Neural progenitor cell (in vitro differentiated cells): ENCODE measurements at regions not wholly inside any gene's neighbourhood (a gene's known extent, or its start where the extent isn't known, plus 50 kb on each side); places are given as distances from the start of the nearest gene placed in this dataset.
A peak's percentile ranks its signal among the peaks of the same experiment; 100 is the strongest.

Experiments
- DNase-seq: peaks from one replicate; pipeline ENCODE4 v3.0.0-alpha.2; 2016; ENCODE audit warnings: low spot score
- H2AFZ ChIP-seq: fragments of 200-600 bp; sonication (generic); replicated peaks from 2 replicates; pipeline ENCODE4 v1.6.1; 2016; ENCODE audit warnings: antibody characterized with exemption
- H3F3A ChIP-seq: fragments of 200-600 bp; sonication (generic); 2 replicates; pipeline ENCODE4 v1.6.1; 2016; ENCODE audit warnings: antibody characterized with exemption, low read depth
- H3K27ac ChIP-seq: fragments of 200-600 bp; sonication (generic); 2 replicates; pipeline ENCODE4 v1.5.1; 2016; ENCODE audit warnings: mild to moderate bottlenecking
- H3K27me3 ChIP-seq: fragments of 200-600 bp; sonication (generic); 2 replicates; pipeline ENCODE4 v1.6.1; 2016; ENCODE audit warnings: mild to moderate bottlenecking, moderate library complexity
- H3K36me3 ChIP-seq: fragments of 200-600 bp; sonication (generic); 2 replicates; pipeline ENCODE4 v1.5.1; 2016
- H3K4me1 ChIP-seq: fragments of 200-600 bp; sonication (generic); 2 replicates; pipeline ENCODE4 v1.6.1; 2016; ENCODE audit warnings: mixed run types
- H3K4me2 ChIP-seq: fragments of 200-600 bp; sonication (generic); 2 replicates; pipeline ENCODE4 v1.6.1; 2016
- H3K4me3 ChIP-seq: fragments of 200-600 bp; sonication (generic); 2 replicates; pipeline ENCODE4 v1.5.1; 2016
- H3K79me2 ChIP-seq: fragments of 200-600 bp; sonication (generic); 2 replicates; pipeline ENCODE4 v1.6.1; 2016; ENCODE audit warnings: low read depth
- H3K9ac ChIP-seq: fragments of 200-600 bp; sonication (generic); 2 replicates; pipeline ENCODE4 v1.6.1; 2016
- H3K9me3 ChIP-seq: fragments of 200-600 bp; sonication (generic); 2 replicates; pipeline ENCODE4 v1.5.1; 2016; ENCODE audit warnings: low read depth
- H4K20me1 ChIP-seq: fragments of 200-600 bp; sonication (generic); 2 replicates; pipeline ENCODE4 v1.6.1; 2016; ENCODE audit warnings: low read depth
- H3K27ac Mint-ChIP-seq: 3 replicates; pipeline ENCODE4 v1.8.0; 2021; ENCODE audit warnings: mixed read lengths
- H3K27me3 Mint-ChIP-seq: 2 replicates; pipeline ENCODE4 v1.8.0; 2022; ENCODE audit warnings: low read depth, mild to moderate bottlenecking, inconsistent platforms, moderate library complexity, mixed read lengths; ENCODE audit not compliant: insufficient read depth
- H3K36me3 Mint-ChIP-seq: 3 replicates; pipeline ENCODE4 v1.8.0; 2021; ENCODE audit warnings: mixed read lengths
- H3K4me1 Mint-ChIP-seq: 3 replicates; pipeline ENCODE4 v1.8.0; 2021; ENCODE audit warnings: mixed read lengths
- H3K4me3 Mint-ChIP-seq: 3 replicates; pipeline ENCODE4 v1.8.0; 2021; ENCODE audit warnings: mild to moderate bottlenecking, moderate library complexity, mixed read lengths
- H3K9me3 Mint-ChIP-seq: 3 replicates; pipeline ENCODE4 v1.8.0; 2020; ENCODE audit warnings: mixed read lengths
- CTCF ChIP-seq: fragments of 200-600 bp; sonication (generic); IDR thresholded peaks from 2 replicates; pipeline ENCODE4 v1.5.1; 2017; ENCODE audit warnings: antibody characterized with exemption, mild to moderate bottlenecking
- EZH2 ChIP-seq: fragments of 200-600 bp; sonication (generic); IDR thresholded peaks from 2 replicates; pipeline ENCODE4 v1.6.1; 2017; ENCODE audit warnings: antibody characterized with exemption, mild to moderate bottlenecking, moderate library complexity
- EZH2phosphoT487 ChIP-seq: fragments of 200-600 bp; sonication (generic); IDR thresholded peaks from 2 replicates; pipeline ENCODE4 v1.6.1; 2017; ENCODE audit warnings: antibody characterized with exemption

DNA sequence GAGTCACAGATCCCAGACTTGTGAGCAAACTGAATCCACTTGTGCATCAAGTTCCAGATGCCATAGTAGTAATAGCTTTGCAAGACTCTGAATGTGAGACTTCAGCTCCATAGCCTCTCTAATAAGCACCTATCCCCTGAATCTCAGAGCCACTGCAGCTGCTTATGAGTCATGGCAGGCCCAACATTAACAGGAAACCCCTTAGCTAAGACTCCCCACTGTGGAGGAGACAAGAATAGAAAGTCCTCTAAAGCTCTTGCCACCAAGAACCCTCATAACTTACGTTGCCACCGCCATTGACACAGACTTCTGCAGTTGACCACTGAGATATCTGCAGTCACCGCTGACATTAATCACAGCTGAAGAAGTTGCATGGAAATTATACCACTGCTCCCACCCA lies 62.9 kb upstream of the PDE3A start:
- Histone ChIP-seq H3K27me3 (no peaks in the 10 kb centered on the region), H3F3A (no peaks in the 10 kb centered on the region), H4K20me1 (no peaks in the 10 kb centered on the region), H3K27ac (no peak overlapping the region), H3K4me3 (no peak overlapping the region), H3K4me2 (no peak overlapping the region), H2AFZ (no peak overlapping the region), H3K79me2 (no peaks in the 10 kb centered on the region), H3K9me3 (peaks cover 5% of the 10 kb centered on the region), H3K36me3 (no peaks in the 10 kb centered on the region), H3K9ac (no peak overlapping the region), H3K4me1 (peaks cover 4% of the 10 kb centered on the region)
- Mint-ChIP-seq H3K27ac (peak overlapping the region; percentile 61), H3K4me1 (peaks cover 3% of the 10 kb centered on the region), H3K9me3 (peaks cover 16% of the 10 kb centered on the region), H3K4me3 (no peak overlapping the region), H3K36me3 (no peaks in the 10 kb centered on the region), H3K27me3 (no peaks in the 10 kb centered on the region)
- TF ChIP-seq CTCF (no peak), EZH2phosphoT487 (no peak), EZH2 (no peak)
- no peak for DNase-seq

DNA sequence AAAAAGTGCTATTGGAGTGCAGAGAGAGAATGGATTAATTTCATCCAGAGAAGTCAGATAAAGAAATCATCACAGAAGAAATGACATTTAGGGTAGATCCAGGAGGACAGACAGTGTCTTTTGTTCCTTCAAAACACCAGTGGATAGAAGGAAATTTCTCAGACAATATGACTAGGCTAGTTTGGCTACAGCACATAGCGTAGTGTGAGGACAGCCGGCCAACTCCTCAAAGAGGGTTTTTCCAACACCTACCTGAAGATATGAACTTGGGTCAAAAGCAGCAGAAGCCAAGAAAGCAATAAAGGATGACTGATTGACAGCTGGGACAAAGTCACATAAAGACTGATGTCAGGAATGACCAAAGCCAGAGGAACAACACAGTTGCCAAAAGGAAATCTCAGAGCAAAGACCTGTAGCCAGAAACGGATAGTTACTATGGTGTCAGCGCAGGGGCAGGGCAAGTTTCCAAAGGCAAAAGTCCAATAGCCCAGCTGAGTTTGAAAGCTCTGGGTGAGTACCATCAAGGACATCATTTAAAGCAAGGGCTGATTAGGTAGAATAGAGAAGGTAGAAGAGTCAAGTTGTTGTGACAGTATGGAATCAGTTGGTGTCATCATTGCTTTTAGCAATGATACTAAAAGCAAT lies 58.7 kb upstream of the PDE3A start:
- H3K27me3 Mint-ChIP-seq, result no peaks in the 10 kb centered on the region
- Histone ChIP-seq H3F3A (no peaks in the 10 kb centered on the region), H3K27ac (peak overlapping the region; percentile 22), H3K4me3 (no peak overlapping the region), H4K20me1 (no peaks in the 10 kb centered on the region), H3K27me3 (no peaks in the 10 kb centered on the region), H3K4me1 (peaks cover 4% of the 10 kb centered on the region), H3K4me2 (no peak overlapping the region), H3K9ac (no peak overlapping the region), H2AFZ (no peak overlapping the region), H3K9me3 (peaks cover 5% of the 10 kb centered on the region), H3K79me2 (no peaks in the 10 kb centered on the region), H3K36me3 (no peaks in the 10 kb centered on the region)
- no peak for DNase-seq
- peaks cover 3% of the 10 kb centered on the region for H3K4me1 Mint-ChIP-seq
- H3K36me3 Mint-ChIP-seq, result no peaks in the 10 kb centered on the region
- H3K4me3 Mint-ChIP-seq, result no peak overlapping the region
- H3K27ac Mint-ChIP-seq, result no peak overlapping the region
- no peak for TF ChIP-seq EZH2phosphoT487
- TF ChIP-seq CTCF, result no peak
- no peak for TF ChIP-seq EZH2
- peaks cover 15% of the 10 kb centered on the region for H3K9me3 Mint-ChIP-seq

DNA sequence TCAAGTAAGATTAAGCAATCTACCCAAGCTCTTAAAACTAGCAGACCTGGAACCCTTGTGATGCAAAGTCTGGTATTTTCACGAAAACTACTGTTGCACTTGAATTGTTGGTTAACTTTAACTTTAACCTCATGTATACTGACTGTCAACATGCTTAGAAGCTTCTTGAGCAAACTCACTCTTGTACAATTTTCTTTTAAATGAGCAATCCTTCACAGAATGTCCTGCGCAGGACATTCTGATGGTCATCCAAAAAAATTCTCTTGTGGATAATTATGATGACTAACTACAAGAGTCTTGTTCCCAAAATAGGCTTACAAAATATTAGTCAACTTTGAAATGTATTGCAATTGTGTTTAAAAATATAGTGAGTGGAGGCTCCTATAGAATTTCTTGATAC lies 54.0 kb upstream of the PDE3A start:
- Histone ChIP-seq H2AFZ (no peak overlapping the region), H3K4me2 (no peak overlapping the region), H3K27me3 (no peaks in the 10 kb centered on the region), H3K27ac (no peak overlapping the region), H3F3A (no peaks in the 10 kb centered on the region), H3K4me1 (peaks cover under 1% of the 10 kb centered on the region), H3K36me3 (no peaks in the 10 kb centered on the region), H3K9ac (no peak overlapping the region), H3K4me3 (no peak overlapping the region), H4K20me1 (no peaks in the 10 kb centered on the region), H3K9me3 (no peaks in the 10 kb centered on the region), H3K79me2 (no peaks in the 10 kb centered on the region)
- Mint-ChIP-seq H3K27ac (no peak overlapping the region), H3K4me3 (no peak overlapping the region), H3K4me1 (peaks cover 4% of the 10 kb centered on the region), H3K27me3 (peaks cover 2% of the 10 kb centered on the region), H3K36me3 (no peaks in the 10 kb centered on the region), H3K9me3 (no peaks in the 10 kb centered on the region)
- DNase-seq, result no peak
- TF ChIP-seq EZH2phosphoT487 (no peak), CTCF (no peak), EZH2 (no peak)
